Activated CD4-positive, CD25-positive, alpha-beta regulatory T cell treated with anti-CD3 and anti-CD28 coated beads, Interleukin-2, amount 50 U/mL, for 72 hours (primary cell): ENCODE measurements at regions not wholly inside any gene's neighbourhood (a gene's known extent, or its start where the extent isn't known, plus 50 kb on each side); places are given as distances from the start of the nearest gene placed in this dataset.

ENCODE experiments used
- DNase-seq: peaks from one replicate; pipeline ENCODE4 v3.0.0; 2021

- no peak for DNase-seq
These were observed 379.3 kb downstream of the SOX11 start for GRCh38 chr2:6071519-6071918.

DNA sequence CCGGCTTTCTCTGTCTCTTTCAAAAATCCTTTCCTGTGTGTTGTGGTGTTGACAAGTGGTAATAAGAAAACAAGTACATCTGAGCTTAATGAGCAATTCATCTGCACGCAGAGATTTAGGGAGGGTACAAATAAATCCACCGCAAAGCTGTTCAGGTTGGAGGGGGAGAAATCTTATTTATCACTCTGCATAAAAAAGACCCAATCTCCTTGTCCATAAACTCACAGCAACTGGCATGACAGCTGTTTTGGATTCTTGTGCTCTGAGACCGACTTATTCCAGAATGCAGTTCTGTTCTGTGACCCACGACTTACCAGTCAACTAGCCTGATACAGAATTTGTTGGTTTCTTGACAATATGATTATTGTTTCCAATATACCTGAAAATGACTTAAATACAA is 380.1 kb downstream of the SOX11 start:
- DNase-seq = no peak

GRCh38 chr2:6072768-6073167 is 380.6 kb downstream of the SOX11 start:
- no peak for DNase-seq

- DNase-seq = no peak
These were observed 381.3 kb downstream of the SOX11 start for GRCh38 chr2:6073191-6074088.

DNA sequence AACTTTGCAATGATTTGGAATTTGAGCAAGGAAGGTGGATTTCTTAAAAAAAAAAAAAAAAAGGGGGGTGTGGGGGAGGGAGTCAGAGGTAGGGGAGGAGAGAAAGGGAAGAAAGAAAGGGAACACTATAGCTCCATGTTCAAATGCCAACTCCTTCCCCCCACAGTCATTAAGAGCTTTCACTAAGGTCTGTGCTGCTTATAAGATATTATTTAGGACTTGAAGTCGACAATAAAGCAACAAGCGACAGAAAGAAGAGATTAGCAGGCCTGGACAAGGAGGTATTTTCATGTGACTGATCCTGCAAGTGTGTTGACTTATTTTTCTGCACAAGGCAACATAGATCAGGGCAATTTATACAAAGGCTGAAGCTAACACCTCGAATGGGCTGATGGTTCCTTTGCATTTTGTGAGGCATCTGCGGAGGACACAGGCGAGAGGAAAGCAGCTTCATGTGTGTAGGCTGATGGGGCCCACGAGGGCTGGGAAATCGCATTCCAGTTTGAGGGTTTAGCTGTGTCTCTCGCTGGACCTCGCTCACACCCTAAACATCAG is 382.0 kb downstream of the SOX11 start:
- DNase-seq = no peak

DNA sequence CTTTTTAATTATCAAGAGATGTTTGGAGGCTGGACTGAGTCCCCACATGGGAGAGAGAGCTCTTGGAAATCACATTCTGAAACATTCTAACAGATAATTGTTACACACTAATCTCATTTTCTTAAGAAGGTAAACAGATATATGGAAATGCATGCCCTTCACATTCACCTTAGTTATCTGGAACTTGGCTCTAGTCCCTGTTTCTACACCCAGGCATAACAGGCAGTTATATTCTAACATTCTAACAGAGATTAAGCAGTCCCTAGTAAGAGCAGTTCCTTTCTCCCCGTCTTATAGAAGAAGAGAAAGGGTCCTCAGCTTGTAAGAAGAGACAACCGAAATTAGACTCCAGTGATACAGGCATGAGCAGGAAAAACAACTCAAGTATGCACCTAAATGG is 385.4 kb downstream of the SOX11 start:
- DNase-seq = no peak

- no peak for DNase-seq
These were observed 386.2 kb downstream of the SOX11 start for GRCh38 chr2:6078414-6078813.

- DNase-seq = no peak
These were observed 387.2 kb downstream of the SOX11 start for GRCh38 chr2:6079405-6079804.

- DNase-seq = no peak
These were observed 389.0 kb downstream of the SOX11 start for GRCh38 chr2:6080932-6081753.

DNA sequence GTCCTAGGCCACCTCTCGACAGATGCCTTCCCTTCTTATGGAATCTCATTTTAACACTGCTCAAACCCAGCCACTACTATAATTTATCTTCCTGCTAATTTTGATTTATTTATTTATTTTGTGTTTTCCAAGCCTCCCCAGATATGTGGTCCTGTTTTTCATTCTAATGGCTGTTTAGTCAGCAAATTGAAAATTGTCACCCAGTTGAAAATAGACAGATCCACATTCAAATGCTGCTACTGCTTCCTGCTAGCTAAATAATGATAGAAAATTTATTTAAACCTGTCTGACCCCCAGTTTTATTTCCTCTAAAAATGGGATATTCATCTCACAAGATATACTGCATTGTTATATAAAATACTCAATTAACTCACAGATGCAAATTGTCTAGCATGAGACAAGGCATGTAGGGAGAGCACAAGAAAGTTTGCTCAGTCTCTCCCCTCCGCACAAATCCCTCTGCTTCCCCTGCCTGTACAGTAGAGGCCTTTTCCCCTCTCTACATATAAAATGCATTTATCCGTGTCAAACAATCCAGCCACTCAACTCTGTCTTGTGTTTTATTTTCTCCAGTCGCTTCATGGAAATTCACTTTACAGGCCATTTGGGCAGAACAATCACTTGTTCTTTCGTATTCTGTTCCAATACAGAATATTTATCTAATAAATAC is 389.9 kb downstream of the SOX11 start:
- DNase-seq = no peak

- no peak for DNase-seq
These were observed 390.4 kb downstream of the SOX11 start for GRCh38 chr2:6082625-6083018.

GRCh38 chr2:6083136-6083535 is 391.0 kb downstream of the SOX11 start:
- DNase-seq = no peak

DNA sequence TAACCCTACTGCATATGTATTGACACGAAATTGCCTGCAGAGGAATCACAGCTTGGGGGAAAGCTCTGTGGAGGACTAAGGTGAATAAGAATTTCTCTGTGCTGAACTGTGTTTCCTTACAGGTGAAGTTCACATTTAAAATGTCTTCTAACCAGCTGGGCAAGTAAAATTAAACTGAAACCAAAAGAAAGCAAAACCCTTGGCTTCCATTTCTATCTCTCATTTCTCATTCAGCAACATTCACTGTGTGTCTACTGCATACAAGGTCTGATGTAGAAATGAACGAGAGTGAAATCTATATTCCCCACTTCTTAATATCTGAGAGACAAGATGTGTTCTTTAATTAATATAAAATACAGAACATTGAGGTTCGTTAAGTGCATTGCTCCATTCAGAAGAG is 397.3 kb downstream of the SOX11 start:
- no peak for DNase-seq

GRCh38 chr2:6103372-6103771 is 411.2 kb downstream of the SOX11 start:
- no peak for DNase-seq

DNA sequence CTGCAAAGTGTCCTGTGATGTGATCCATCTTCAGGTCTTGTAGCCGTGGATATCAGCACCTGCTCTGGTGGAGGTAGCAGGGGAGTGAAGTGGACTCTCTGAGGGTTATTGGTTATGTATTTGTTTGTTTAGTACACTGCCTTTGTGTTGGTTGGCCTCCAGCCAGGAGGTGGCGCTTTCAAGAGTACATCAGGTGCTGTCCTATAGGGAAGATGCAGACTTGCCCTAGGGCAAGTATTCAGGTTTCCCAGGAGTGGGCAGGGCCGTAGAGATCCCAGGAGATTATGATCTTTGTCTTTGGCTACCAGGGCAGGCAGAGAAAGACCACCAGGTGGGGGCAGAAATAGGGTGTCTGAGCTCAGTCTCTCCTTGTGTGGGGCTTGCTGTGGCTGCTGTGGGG is 411.8 kb downstream of the SOX11 start:
- DNase-seq = no peak

- no peak for DNase-seq
These were observed 415.1 kb downstream of the SOX11 start for GRCh38 chr2:6107290-6107689.

GRCh38 chr2:6109831-6110230 is 417.6 kb downstream of the SOX11 start:
- DNase-seq = no peak

GRCh38 chr2:6111781-6112261 is 419.6 kb downstream of the SOX11 start:
- DNase-seq = no peak

DNA sequence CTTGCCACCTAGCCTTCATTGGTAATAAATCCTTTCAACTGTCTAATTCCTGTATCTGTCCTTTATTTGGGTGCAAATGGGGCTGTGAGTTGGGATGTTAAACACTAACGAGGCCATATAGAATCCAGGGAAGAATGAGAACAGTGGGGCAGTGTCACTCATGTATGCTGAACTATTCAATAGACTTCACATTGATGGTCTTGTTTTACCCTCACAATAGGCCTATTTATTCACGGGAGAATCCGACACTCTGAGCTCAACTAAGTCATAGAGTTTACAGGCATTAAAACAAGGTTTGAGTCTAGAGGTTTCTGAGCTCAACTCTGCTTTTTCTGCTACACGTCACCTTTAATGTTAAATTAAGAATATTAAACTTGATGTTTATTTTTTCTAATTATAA is 421.6 kb downstream of the SOX11 start:
- no peak for DNase-seq

GRCh38 chr2:6127718-6128117 is 435.5 kb downstream of the SOX11 start:
- DNase-seq = no peak

DNA sequence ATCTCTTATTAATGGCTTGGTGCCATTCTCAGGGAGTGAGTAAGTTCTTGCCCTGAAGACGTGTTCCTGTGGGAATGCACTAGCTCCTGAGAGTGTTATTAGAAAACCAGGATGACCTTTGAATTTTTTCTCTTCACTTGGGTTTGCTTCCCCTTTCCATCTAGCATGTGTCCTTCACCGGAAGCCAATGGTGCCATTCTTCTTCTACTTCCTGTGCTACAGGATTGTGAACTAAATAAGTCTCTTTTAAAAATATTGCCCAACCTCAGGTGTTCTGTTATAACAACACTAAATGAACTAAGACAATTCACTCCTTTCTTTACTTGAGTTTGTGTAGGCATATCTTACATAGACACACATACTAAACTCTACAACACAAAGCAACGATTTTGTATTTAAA is 447.0 kb downstream of the SOX11 start:
- DNase-seq = no peak

GRCh38 chr2:6139916-6140315 is 447.7 kb downstream of the SOX11 start:
- DNase-seq = no peak

- no peak for DNase-seq
These were observed 448.3 kb downstream of the SOX11 start for GRCh38 chr2:6140509-6140908.
